Ishikawa (cell line): ENCODE measurements at regions not wholly inside any gene's neighbourhood (a gene's known extent, or its start where the extent isn't known, plus 50 kb on each side); places are given as distances from the start of the nearest gene placed in this dataset.

Experiments used
- CEBPB ChIP-seq: IDR thresholded peaks from 2 replicates; pipeline ENCODE4 v1.6.1; 2012
- CREB1 ChIP-seq: IDR thresholded peaks from 2 replicates; pipeline ENCODE4 v1.6.1; 2012; ENCODE audit warnings: low read depth
- EGR1 ChIP-seq: IDR thresholded peaks from 2 replicates; pipeline ENCODE4 v1.6.1; 2012
- EP300 ChIP-seq: IDR thresholded peaks from 2 replicates; pipeline ENCODE4 v1.6.1; 2012; ENCODE audit warnings: borderline replicate concordance
- FOXM1 ChIP-seq: IDR thresholded peaks from 2 replicates; pipeline ENCODE4 v1.6.1; 2012; ENCODE audit warnings: low read depth, borderline replicate concordance
- MAX ChIP-seq: IDR thresholded peaks from 2 replicates; pipeline ENCODE4 v1.6.1; 2012
- NFIC ChIP-seq: IDR thresholded peaks from 2 replicates; pipeline ENCODE4 v1.6.1; 2012
- RAD21 ChIP-seq: IDR thresholded peaks from 2 replicates; pipeline ENCODE4 v1.6.1; 2012; ENCODE audit warnings: low read depth
- REST ChIP-seq: IDR thresholded peaks from 2 replicates; pipeline ENCODE4 v1.6.1; 2012; ENCODE audit warnings: low read depth, mild to moderate bottlenecking
- TEAD4 ChIP-seq: IDR thresholded peaks from 2 replicates; pipeline ENCODE4 v1.6.1; 2012
- YY1 ChIP-seq: IDR thresholded peaks from 2 replicates; pipeline ENCODE4 v1.6.1; 2012; ENCODE audit warnings: low read depth

- TF ChIP-seq NFIC (no peak), CEBPB (no peak), TEAD4 (no peak), YY1 (no peak), REST (no peak), CREB1 (no peak), EGR1 (no peak), RAD21 (no peak), EP300 (no peak), MAX (no peak), FOXM1 (no peak)
Observed at GRCh38 chr14:83197271-83197670, 1663.6 kb upstream of the SEL1L start.
